HEK293 (cell line): ENCODE measurements at regions not wholly inside any gene's neighbourhood (a gene's known extent, or its start where the extent isn't known, plus 50 kb on each side); places are given as distances from the start of the nearest gene placed in this dataset.

Experiments used
- CTCF ChIA-PET: fragments of 350-600 bp; formaldehyde crosslinking; extraction: SDS; loops from one replicate; lab custom pipeline; 2021; ENCODE audit warnings: antibody characterized with exemption; lab: Yijun Ruan, JAX
- POLR2A ChIA-PET: fragments of 300-600 bp; formaldehyde crosslinking; extraction: SDS; loops from one replicate; lab custom pipeline; 2020; ENCODE audit warnings: antibody characterized with exemption, inconsistent platforms; lab: Yijun Ruan, JAX
- H3K27ac ChIP-seq: fragments of 200-500 bp; sonication (Bioruptor generic); 2 replicates; pipeline ENCODE4 v1.5.1; 2014; ENCODE audit warnings: low read depth, low read length, control low read depth, inconsistent platforms; ENCODE audit errors: extremely low read depth
- H3K36me3 ChIP-seq, 2 experiments: fragments of 200-500 bp in 1 of 2; sonication (Bioruptor generic) in 1 of 2; 1 replicate in 1 of 2; 2 replicates in 1 of 2; pipeline ENCODE4 v1.5.1; 2014 to 2017; ENCODE audit warnings: inconsistent platforms in 2 of 2, low read length in 2 of 2; ENCODE audit not compliant: control insufficient read depth in 2 of 2, insufficient read depth in 1 of 2
- H3K4me1 ChIP-seq: fragments of 200-500 bp; sonication (Bioruptor generic); 2 replicates; pipeline ENCODE4 v1.5.1; 2014; ENCODE audit warnings: mild to moderate bottlenecking, low read length, inconsistent platforms; ENCODE audit not compliant: control insufficient read depth, insufficient read depth
- H3K4me3 ChIP-seq: 2 replicates; pipeline ENCODE4 v1.5.1; 2011; ENCODE audit warnings: low read depth, mild to moderate bottlenecking, control low read depth, low read length, moderate library complexity
- H3K9me3 ChIP-seq: fragments of 200-500 bp; sonication (Bioruptor generic); 2 replicates; pipeline ENCODE4 v1.5.1; 2014; ENCODE audit warnings: low read depth, low read length, inconsistent platforms; ENCODE audit not compliant: control insufficient read depth, insufficient read depth
- KLF16 ChIP-seq: fragments of 450-650 bp; formaldehyde crosslinking; IDR thresholded peaks from 2 replicates; pipeline ENCODE4 v1.5.1; 2017; ENCODE audit warnings: missing biosample characterization, missing genetic modification characterization
- PATZ1 ChIP-seq: fragments of 450-650 bp; formaldehyde crosslinking; IDR thresholded peaks from 2 replicates; pipeline ENCODE4 v1.5.1; 2016; ENCODE audit warnings: missing biosample characterization, missing genetic modification characterization
- PRDM10 ChIP-seq: fragments of 450-650 bp; formaldehyde crosslinking; IDR thresholded peaks from 2 replicates; pipeline ENCODE4 v1.5.1; 2016; ENCODE audit warnings: missing biosample characterization, missing genetic modification characterization
- SCRT2 ChIP-seq: fragments of 450-650 bp; formaldehyde crosslinking; IDR thresholded peaks from 2 replicates; pipeline ENCODE4 v1.5.1; 2016; ENCODE audit warnings: missing biosample characterization, missing genetic modification characterization
- SP2 ChIP-seq: fragments of 450-650 bp; formaldehyde crosslinking; IDR thresholded peaks from 2 replicates; pipeline ENCODE4 v1.5.1; 2016; ENCODE audit warnings: missing biosample characterization, missing genetic modification characterization
- SP7 ChIP-seq: fragments of 450-650 bp; formaldehyde crosslinking; IDR thresholded peaks from 2 replicates; pipeline ENCODE4 v1.5.1; 2016; ENCODE audit warnings: missing biosample characterization, missing genetic modification characterization
- ZNF138 ChIP-seq: fragments of 450-650 bp; formaldehyde crosslinking; IDR thresholded peaks from 2 replicates; pipeline ENCODE4 v1.5.1; 2016; ENCODE audit warnings: missing biosample characterization, missing genetic modification characterization, borderline replicate concordance
- ZNF140 ChIP-seq: fragments of 450-650 bp; formaldehyde crosslinking; IDR thresholded peaks from 2 replicates; pipeline ENCODE4 v1.5.1; 2016; ENCODE audit warnings: missing biosample characterization, missing genetic modification characterization
- ZNF175 ChIP-seq: fragments of 450-650 bp; formaldehyde crosslinking; IDR thresholded peaks from 2 replicates; pipeline ENCODE4 v1.5.1; 2016; ENCODE audit warnings: missing biosample characterization, missing genetic modification characterization
- ZNF19 ChIP-seq: fragments of 450-650 bp; formaldehyde crosslinking; IDR thresholded peaks from 2 replicates; pipeline ENCODE4; 2016; ENCODE audit warnings: missing biosample characterization, missing genetic modification characterization, low read depth
- ZNF239 ChIP-seq: fragments of 450-650 bp; formaldehyde crosslinking; IDR thresholded peaks from 2 replicates; pipeline ENCODE4 v1.5.1; 2016; ENCODE audit warnings: missing biosample characterization, missing genetic modification characterization
- ZNF311 ChIP-seq: fragments of 450-650 bp; formaldehyde crosslinking; IDR thresholded peaks from 2 replicates; pipeline ENCODE4 v1.5.1; 2017; ENCODE audit warnings: missing biosample characterization, missing genetic modification characterization, borderline replicate concordance
- ZNF335 ChIP-seq: fragments of 450-650 bp; formaldehyde crosslinking; conservative IDR thresholded peaks from 2 replicates; pipeline ENCODE4 v1.5.1; 2016; ENCODE audit warnings: missing biosample characterization, missing genetic modification characterization
- ZNF354C ChIP-seq: fragments of 450-650 bp; formaldehyde crosslinking; IDR thresholded peaks from 2 replicates; pipeline ENCODE4 v1.5.1; 2016; ENCODE audit warnings: missing biosample characterization, missing genetic modification characterization, low read depth, borderline replicate concordance
- ZNF529 ChIP-seq: fragments of 450-650 bp; formaldehyde crosslinking; IDR thresholded peaks from 2 replicates; pipeline ENCODE4 v1.5.1; 2017; ENCODE audit warnings: missing genetic modification characterization, missing biosample characterization; ENCODE audit not compliant: insufficient replicate concordance
- ZNF623 ChIP-seq: fragments of 450-650 bp; formaldehyde crosslinking; IDR thresholded peaks from 2 replicates; pipeline ENCODE4 v1.5.1; 2016; ENCODE audit warnings: missing biosample characterization, missing genetic modification characterization
- ZNF629 ChIP-seq: fragments of 450-650 bp; formaldehyde crosslinking; IDR thresholded peaks from 2 replicates; pipeline ENCODE4 v1.5.1; 2017; ENCODE audit warnings: missing biosample characterization, missing genetic modification characterization
- ZNF768 ChIP-seq: fragments of 450-650 bp; formaldehyde crosslinking; IDR thresholded peaks from 2 replicates; pipeline ENCODE4 v1.5.1; 2018; ENCODE audit warnings: missing biosample characterization, mild to moderate bottlenecking, missing genetic modification characterization
- ZNF776 ChIP-seq: fragments of 450-650 bp; formaldehyde crosslinking; IDR thresholded peaks from 2 replicates; pipeline ENCODE4 v1.5.0; 2017; ENCODE audit warnings: missing biosample characterization, missing genetic modification characterization, borderline replicate concordance

DNA sequence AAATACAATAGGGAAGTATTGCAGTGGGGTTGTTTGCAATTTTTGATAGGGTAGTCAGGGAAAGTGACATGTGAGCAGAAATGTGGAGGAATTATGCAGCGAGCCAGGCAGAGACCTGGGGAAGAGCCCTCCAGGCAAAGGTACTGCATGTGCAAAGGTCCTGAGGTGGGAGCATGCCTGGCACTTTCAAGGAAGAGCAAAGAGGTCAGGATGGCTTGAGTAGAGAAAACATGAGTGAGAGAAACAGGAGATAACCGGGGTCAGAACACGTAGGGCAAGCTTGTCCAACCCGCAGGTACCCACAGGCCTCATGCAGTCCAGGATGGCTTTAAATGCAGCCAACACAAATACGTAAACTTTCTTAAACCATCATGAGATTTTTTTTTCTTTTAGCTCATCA, 71.0 kb downstream of the COQ2 start:
- TF ChIP-seq SP7 (tag by site-specific recombination): no peak
- TF ChIP-seq ZNF623 (tag by site-specific recombination): peak; percentile 74
- no peak for TF ChIP-seq PRDM10 (tag by site-specific recombination)
- no peak overlapping the region for H3K27ac ChIP-seq
- H3K36me3 ChIP-seq: no peaks in the 10 kb centered on the region
- no peaks in the 10 kb centered on the region for H3K4me1 ChIP-seq
- no peaks in the 10 kb centered on the region for H3K9me3 ChIP-seq
- CTCF ChIA-PET: no interaction called here
- no peak overlapping the region for H3K4me3 ChIP-seq
- POLR2A ChIA-PET: no interaction called here

DNA sequence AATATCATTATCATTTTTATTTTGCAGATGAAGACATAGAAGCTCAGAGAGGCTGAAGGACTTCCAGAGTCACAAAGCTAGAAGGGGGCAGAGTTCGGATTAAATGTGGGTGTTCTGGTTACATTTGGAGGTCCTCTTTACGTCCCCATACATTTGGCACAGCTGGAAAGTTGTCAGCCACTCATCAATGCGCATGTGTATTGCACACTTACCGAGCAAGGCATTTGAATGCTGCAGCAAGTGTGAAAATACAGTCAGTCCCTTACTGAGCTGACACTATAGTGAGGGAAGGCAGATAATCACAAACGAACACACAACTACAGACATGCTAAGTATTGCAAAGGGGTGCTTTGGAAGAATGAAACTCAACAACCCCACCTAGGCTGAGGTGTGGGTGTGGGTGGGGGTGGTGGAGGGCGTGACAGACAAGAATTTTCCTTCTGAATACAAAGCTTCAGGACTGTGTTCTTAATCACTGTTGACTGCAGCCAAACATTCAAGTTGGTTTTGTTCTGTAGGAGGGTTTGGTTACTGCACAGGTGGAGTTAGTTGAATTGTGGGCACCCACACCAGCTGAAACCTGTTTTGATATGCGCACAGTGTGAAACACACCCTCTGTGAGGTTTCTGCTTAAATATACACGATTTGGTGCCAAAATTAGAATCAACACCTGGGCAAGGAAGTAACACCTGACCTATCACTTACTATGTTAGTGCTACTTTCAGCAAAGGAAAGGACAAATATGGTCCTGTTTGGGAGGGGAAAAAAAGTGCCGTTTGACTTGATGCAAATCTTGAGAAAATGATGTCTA, 72.4 kb downstream of the COQ2 start:
- Histone ChIP-seq H3K27ac (no peak overlapping the region), H3K9me3 (no peaks in the 10 kb centered on the region), H3K4me1 (no peaks in the 10 kb centered on the region), H3K36me3 (no peaks in the 10 kb centered on the region), H3K4me3 (no peak overlapping the region)
- POLR2A ChIA-PET: no interaction called here
- TF ChIP-seq ZNF140 (tag by site-specific recombination) (no peak), ZNF138 (tag by site-specific recombination) (no peak), KLF16 (tag by site-specific recombination) (no peak), ZNF335 (tag by site-specific recombination) (no peak), ZNF776 (no peak), ZNF529 (tag by site-specific recombination) (no peak), ZNF19 (no peak), ZNF239 (no peak), ZNF311 (no peak), ZNF768 (tag by site-specific recombination) (no peak), ZNF354C (tag by site-specific recombination) (no peak), PATZ1 (tag by site-specific recombination) (no peak), PRDM10 (tag by site-specific recombination) (no peak), ZNF175 (tag by site-specific recombination) (no peak), SP2 (tag by site-specific recombination) (no peak), ZNF629 (tag by site-specific recombination) (no peak), SCRT2 (tag by site-specific recombination) (no peak)
- CTCF ChIA-PET: interaction anchor here (0.6 kb wide), 1 partner anchor 136 kb away, joined by 3 read pairs; no protein-coding TSS in a partner anchor
